ENCODE measurements at regions not wholly inside any gene's neighbourhood (a gene's known extent, or its start where the extent isn't known, plus 50 kb on each side); places are given as distances from the start of the nearest gene placed in this dataset.

DNA sequence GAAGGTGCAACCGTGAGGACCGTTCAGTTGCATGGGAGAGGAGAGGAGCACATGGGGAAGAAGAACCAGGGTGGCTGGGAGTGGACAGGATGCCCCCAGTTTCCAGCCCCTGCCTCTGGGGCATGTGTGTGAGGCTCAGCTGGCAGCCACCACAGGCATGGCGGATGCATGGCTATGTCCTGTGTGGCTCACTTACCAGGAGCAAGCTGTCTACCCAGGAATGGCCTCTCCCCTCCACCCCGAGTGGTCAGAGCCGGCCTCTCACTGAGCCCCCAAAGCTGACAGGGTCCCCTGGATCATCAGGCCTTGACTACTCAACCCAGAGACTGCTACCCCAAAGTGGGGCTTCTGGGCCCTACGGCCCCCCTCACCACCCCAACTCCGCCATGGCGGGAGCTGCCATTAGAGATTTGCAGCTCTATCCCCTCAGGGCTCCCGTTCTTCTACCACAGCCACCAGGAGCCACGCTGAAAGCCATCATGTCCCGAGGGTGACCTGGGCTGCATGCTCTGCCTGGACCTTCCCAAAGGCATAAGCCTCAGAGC, 65.3 kb downstream of the RHOB start:
- no peaks in the 10 kb centered on the region for H3K9me3 ChIP-seq (ENCODE audit: low read length)
- ATAC-seq: no peak
- TF ChIP-seq MYC (CRISPR knock-in tag; IDR thresholded peaks at IDR 0.05; ENCODE audit: borderline replicate concordance) (no peak), NFIC (IDR thresholded peaks at IDR 0.05; ENCODE audit: low read length) (no peak), SIX4 (CRISPR knock-in tag; IDR thresholded peaks at IDR 0.05) (no peak), ZNF775 (CRISPR knock-in tag; IDR thresholded peaks at IDR 0.05; ENCODE audit: borderline replicate concordance) (no peak), NBN (conservative IDR thresholded peaks at IDR 0.05) (no peak), ZNF20 (CRISPR knock-in tag; IDR thresholded peaks at IDR 0.05) (no peak), FOXK2 (IDR thresholded peaks at IDR 0.05) (no peak)
- TF ChIP-seq, protein P1, sequence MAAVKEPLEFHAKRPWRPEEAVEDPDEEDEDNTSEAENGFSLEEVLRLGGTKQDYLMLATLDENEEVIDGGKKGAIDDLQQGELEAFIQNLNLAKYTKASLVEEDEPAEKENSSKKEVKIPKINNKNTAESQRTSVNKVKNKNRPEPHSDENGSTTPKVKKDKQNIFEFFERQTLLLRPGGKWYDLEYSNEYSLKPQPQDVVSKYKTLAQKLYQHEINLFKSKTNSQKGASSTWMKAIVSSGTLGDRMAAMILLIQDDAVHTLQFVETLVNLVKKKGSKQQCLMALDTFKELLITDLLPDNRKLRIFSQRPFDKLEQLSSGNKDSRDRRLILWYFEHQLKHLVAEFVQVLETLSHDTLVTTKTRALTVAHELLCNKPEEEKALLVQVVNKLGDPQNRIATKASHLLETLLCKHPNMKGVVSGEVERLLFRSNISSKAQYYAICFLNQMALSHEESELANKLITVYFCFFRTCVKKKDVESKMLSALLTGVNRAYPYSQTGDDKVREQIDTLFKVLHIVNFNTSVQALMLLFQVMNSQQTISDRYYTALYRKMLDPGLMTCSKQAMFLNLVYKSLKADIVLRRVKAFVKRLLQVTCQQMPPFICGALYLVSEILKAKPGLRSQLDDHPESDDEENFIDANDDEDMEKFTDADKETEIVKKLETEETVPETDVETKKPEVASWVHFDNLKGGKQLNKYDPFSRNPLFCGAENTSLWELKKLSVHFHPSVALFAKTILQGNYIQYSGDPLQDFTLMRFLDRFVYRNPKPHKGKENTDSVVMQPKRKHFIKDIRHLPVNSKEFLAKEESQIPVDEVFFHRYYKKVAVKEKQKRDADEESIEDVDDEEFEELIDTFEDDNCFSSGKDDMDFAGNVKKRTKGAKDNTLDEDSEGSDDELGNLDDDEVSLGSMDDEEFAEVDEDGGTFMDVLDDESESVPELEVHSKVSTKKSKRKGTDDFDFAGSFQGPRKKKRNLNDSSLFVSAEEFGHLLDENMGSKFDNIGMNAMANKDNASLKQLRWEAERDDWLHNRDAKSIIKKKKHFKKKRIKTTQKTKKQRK (IDR thresholded peaks at IDR 0.05; ENCODE audit: low read length): no peak
- H3K36me3 ChIP-seq (replicated peaks in 1 of 2; ENCODE audit: control insufficient read depth in 1 of 2, insufficient read depth in 2 of 2, low read length in 2 of 2): no peaks in the 10 kb centered on the region
- ChIA-PET CTCF (ENCODE audit: low intra/inter-chr PET ratio, low total read pairs) (no interaction called here), POLR2A (interaction anchor here (0.8 to 1.2 kb wide), 2 partner anchors 13 to 14 kb away, joined by 3 read pairs; no protein-coding TSS in a partner anchor)
- no peak overlapping the region for H2AFZ ChIP-seq (ENCODE audit: low read length)
- H3K4me1 ChIP-seq (ENCODE audit: insufficient read depth, low read length): peaks cover 71% of the 10 kb centered on the region
- no peak for FAIRE-seq
- H3K9ac ChIP-seq (ENCODE audit: insufficient read depth, low read depth, low read length): no peak overlapping the region
- intact Hi-C loops (cut with micrococcal nuclease; ENCODE audit: unreplicated experiment) (no loop called here), in situ Hi-C loops (cut with HindIII; ENCODE audit: extremely low pct_ligation_motif_present, low pct_unique_long_range_greater_than_20kb) (no loop called here)
- H3K4me3 ChIP-seq (replicated peaks in 1 of 3; ENCODE audit: insufficient read depth in 1 of 3, low read depth in 2 of 3, low read length in 3 of 3): no peak overlapping the region
- no TSS peak for BruUV-seq (replicated peaks)
- DNase-seq (ENCODE audit: low spot score): no peak
- no peaks in the 10 kb centered on the region for H4K20me1 ChIP-seq (ENCODE audit: insufficient read depth, low read length)
- WGBS (ENCODE audit: low lambda C conversion rate): 92% methylated on average over 8 of the region's 11 CpGs
- H3K27me3 ChIP-seq (ENCODE audit: control insufficient read depth in 1 of 2, insufficient read depth in 2 of 2, low read length in 2 of 2): no peaks in the 10 kb centered on the region
- no peak overlapping the region for H3K4me2 ChIP-seq (ENCODE audit: low read depth, low read length)
- no peak overlapping the region for H3K27ac ChIP-seq (ENCODE audit: extremely low read length, insufficient read depth, low read length)
- H3K79me2 ChIP-seq (ENCODE audit: insufficient read depth, low read length): no peaks in the 10 kb centered on the region

Measured in HepG2 (cell line).